ELF-1 (cell line): ENCODE measurements at regions not wholly inside any gene's neighbourhood (a gene's known extent, or its start where the extent isn't known, plus 50 kb on each side); places are given as distances from the start of the nearest gene placed in this dataset.
"Not testable (repeated sequence)": the region's sequence is repeated elsewhere in the genome, so short reads cannot be mapped to it uniquely, and the experiment has no call there.

Experiments
- DNase-seq: peaks from one replicate; pipeline ENCODE4 v3.0.0-alpha.2; 2016; ENCODE audit warnings: low read depth, low spot score

GRCh38 chrX:40245488-40246071 lies 147.8 kb upstream of the BCOR start:
- no peak for DNase-seq

GRCh38 chrX:40244980-40245379 lies 147.2 kb upstream of the BCOR start:
- no peak for DNase-seq

- DNase-seq, result peak; percentile 30
Observed at GRCh38 chrX:40243755-40244515, 146.2 kb upstream of the BCOR start.

- no peak for DNase-seq
Observed at GRCh38 chrX:40240844-40241243, 143.1 kb upstream of the BCOR start.

GRCh38 chrX:40237731-40238178 lies 140.0 kb upstream of the BCOR start:
- DNase-seq, result peak; percentile 36

- no peak for DNase-seq
Observed at GRCh38 chrX:40230646-40231045, 132.9 kb upstream of the BCOR start.

GRCh38 chrX:40227125-40227524 lies 129.4 kb upstream of the BCOR start:
- no peak for DNase-seq

- no peak for DNase-seq
Observed at GRCh38 chrX:40224658-40225057, 126.9 kb upstream of the BCOR start.

GRCh38 chrX:40222612-40223011 lies 124.9 kb upstream of the BCOR start:
- not testable (repeated sequence) for DNase-seq

- DNase-seq, result no peak
Observed at GRCh38 chrX:40213092-40213491, 115.3 kb upstream of the BCOR start.

GRCh38 chrX:40209951-40210617 lies 112.3 kb upstream of the BCOR start:
- DNase-seq, result no peak

- no peak for DNase-seq
Observed at GRCh38 chrX:40207626-40208025, 109.9 kb upstream of the BCOR start.

- peak; percentile 65 for DNase-seq
Observed at GRCh38 chrX:40205471-40205870, 107.7 kb upstream of the BCOR start.

GRCh38 chrX:40202456-40202855 lies 104.7 kb upstream of the BCOR start:
- no peak for DNase-seq

- no peak for DNase-seq
Observed at GRCh38 chrX:40201329-40201885, 103.6 kb upstream of the BCOR start.

GRCh38 chrX:40199704-40200103 lies 101.9 kb upstream of the BCOR start:
- DNase-seq, result no peak

- DNase-seq, result peak; percentile 37
Observed at GRCh38 chrX:40197071-40197470, 99.3 kb upstream of the BCOR start.

GRCh38 chrX:40195368-40195767 lies 97.6 kb upstream of the BCOR start:
- DNase-seq, result no peak

- DNase-seq, result no peak
Observed at GRCh38 chrX:40192196-40192595, 94.4 kb upstream of the BCOR start.

- DNase-seq, result no peak
Observed at GRCh38 chrX:40189637-40190036, 91.9 kb upstream of the BCOR start.

GRCh38 chrX:40188573-40189417 lies 91.0 kb upstream of the BCOR start:
- no peak for DNase-seq

- DNase-seq, result no peak
Observed at GRCh38 chrX:40184968-40185367, 87.2 kb upstream of the BCOR start.
